GM18868 (cell line): ENCODE measurements at regions not wholly inside any gene's neighbourhood (a gene's known extent, or its start where the extent isn't known, plus 50 kb on each side); places are given as distances from the start of the nearest gene placed in this dataset.
A peak's percentile ranks its signal among the peaks of the same experiment; 100 is the strongest.

ENCODE experiments used
- ATAC-seq: cut with Tn5 transposase; IDR thresholded peaks from one replicate; pipeline ENCODE4 v1.9.1; 2021; ENCODE audit warnings: mild to moderate bottlenecking, moderate library complexity; ENCODE audit not compliant: unreplicated experiment

DNA sequence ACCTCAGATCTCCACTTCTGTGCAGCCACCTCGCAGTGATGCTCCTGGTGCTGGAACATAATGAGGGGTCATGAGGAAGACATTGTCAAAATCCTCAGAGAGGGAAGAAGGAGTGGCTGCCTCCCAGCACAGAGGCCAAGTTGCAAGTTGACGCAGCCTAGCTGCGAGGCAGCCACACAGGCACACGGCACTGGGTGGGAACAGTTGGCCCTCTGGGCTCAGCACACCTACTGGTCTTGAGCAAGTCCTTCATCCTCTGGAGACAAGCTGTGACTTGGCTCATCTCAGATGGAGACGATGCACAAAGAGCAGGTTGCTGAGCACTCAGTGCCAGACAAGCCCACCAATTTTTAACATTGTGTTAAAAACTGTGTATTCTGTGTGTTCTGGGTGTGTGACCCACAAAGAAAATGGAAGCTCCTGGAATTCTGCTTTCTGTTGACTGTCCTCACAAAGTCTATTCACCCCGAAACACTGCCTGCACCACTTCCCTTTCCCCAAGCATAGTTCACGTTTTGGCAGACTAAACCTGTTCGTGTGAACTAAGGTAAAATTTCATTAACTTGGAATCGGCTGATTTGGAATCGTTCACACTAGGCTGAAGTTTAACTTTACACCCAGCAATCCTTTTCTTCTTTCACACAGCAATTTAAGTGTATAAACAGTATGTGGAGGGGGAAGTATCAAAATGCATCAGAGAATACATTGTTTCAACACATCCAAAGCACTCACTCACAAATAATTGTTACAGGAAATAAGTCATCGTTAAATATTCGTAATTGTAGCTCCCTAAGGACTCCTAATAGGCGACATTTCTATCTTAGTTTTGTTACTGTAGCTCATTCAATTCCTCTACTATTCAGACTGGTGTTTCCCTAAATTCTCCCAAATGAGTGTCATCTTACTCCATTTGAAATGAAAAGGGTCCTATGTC, 266.6 kb upstream of the ID2 start:
- no peak for ATAC-seq

DNA sequence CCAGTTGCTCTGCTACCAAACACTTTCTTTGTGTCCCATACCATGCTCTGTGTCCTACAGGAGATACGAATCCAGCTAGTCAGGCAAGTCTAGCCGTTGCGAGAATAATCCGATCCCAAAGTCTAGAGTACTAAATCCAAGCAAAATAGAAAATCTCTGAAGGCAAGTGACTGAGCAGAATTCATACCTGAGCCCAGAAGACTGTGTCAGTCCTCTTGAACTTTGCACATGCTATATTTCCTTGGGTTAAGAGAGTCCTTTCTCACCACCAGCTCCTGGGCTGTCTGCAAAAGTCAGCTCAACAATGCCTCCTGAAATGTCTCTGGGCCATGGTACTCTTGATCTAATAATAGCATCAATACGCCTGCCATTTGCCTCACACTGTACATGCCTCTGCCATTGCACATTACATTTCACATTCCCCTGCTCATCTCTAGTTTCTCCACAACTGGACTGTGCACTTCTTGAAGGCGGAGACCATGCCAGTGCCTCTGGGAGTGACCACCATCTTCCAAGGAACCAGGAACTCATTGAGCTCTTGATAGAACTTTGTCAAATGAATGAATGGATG, 265.8 kb upstream of the ID2 start:
- no peak for ATAC-seq

DNA sequence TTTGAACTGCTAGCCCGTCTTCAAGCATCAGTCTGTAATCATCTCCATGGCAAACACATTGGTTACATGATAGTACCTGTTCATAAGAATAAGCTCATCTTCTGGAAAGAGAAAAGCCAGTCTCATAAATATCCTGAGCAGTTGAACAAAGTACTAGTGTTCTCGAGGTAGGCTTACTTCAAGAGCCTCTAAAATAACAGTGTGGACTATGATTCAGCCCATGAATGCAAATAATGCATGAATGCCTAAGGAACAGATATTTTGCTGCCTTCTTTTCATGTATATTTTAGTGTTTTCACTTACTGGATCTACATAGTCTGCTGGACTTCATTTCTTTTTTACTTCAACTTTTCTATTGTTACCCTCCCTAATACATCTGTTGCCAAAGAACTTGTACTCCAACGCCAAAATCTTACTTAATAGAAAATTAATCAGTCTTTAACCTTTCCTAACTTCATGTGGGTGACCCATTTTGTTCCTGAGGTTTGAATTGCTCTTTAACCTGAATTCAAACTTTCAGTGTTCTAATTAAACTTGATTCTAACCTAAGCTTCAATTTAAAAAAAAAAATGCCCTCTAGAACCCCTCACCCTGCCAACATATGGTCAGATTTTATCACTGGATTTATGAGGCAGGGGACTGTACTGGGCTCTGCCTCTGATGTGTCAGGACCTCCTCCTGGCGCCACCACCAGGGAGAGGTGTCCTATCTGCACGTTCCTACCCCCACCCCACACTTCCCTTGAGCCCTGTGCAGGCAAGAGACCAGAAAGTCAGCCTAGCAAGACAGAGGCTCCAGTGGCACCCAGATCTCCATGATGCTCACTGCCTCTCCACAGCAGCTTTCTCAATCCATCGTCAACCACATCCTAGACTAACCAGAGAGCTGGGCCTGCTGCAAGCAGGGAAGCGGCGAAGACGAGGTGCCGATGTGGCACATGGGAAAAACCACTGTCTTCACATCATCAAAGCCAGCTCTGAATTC, 264.7 kb upstream of the ID2 start:
- ATAC-seq, result no peak

- ATAC-seq, result no peak
These were observed 263.1 kb upstream of the ID2 start for GRCh38 chr2:8418721-8419120.

DNA sequence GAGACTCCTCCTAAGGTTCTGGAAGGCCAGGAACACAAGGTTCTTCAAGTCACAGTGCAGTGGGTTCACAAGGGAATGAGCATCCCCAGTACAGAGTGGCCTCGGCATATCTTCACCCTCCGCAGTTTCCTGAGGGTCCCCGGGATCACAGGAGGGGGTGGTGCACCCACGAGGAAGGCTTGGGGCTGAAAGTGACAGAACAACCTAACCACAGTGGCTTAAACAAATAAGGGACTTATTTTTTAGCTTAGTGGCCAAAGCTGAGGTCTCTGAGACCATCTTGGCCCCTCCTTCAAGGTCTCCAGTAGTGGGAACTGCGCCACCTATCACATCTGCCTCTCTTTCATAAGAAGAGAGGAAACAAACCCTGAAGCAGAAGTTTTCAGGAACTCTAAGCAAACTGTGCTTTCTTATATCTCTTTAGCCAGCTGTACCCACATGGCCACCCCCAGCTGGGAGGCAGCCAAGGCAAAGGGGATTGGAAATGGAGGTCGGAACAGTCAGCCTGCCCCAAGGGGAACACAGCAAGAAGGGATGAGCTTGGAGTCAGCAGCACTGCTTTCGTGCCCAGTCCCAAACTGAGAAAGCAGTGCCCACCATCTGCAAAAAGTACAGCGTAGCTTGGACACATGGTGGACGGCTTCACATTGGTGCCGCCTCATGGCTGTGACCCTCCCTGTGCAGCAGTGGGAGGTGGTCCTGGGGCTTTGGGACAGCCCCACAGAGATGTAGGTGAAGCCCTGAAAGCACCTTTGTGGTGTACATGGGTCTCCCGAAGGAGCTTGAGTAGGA, 260.0 kb upstream of the ID2 start:
- peak; percentile 65 for ATAC-seq

DNA sequence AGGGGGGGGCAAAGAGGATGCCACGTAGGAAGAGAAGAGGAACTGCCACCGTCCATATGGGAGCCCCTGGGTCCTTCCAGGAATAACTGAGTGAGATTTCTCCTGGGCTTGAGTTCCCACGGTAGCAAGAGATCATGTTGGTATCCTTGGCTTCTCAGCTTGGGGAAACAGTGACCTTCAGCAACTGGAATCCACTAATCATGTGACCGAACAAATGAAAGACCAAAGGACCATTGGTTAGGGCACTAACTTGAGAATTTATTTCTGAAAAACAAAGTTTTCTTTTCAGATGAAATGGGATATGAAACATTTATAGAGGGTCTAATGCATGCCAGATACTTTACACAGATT, 259.4 kb upstream of the ID2 start:
- ATAC-seq, result no peak

DNA sequence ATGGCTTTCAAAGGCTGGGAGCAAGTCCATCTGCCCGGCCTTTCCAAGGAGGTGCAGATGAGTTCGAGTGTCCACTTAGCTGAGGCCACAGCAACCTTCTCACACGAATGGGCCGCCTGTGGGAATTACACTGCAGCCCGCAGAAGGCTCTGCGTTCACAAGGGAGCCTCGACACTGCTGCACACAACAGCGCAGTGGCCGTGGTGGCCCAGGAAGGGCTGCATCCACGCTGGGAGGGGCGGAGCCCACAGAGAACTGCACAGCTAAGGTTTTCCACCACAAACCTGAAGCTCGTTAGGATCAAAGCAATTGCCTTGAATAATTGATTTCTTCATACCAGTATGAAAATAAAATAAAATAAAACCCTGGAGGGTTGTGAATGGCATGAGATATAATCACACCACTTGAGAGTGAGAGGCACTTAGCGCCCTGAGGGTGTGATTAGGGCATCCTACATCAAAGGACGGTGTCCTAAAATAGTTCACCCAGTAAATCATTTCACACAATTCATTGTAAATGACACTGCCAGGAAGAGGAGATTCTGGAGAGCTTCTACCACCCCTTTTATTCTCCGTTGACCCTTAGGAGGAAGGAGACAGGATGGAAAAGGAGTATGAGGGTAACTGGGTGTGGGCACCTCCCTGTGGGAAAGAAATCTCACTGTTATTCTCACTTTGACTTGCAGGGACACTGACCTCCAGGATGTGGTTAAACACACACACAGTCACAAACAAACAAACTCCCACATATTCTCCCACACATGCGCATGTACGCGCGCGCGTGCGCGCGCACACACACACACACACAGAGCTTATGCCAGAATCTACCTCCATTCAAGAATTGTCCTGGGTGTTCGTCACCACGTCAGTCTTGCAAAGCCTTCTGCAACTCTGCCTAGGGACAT, 256.6 kb upstream of the ID2 start:
- no peak for ATAC-seq

- ATAC-seq, result no peak
These were observed 255.3 kb upstream of the ID2 start for GRCh38 chr2:8426550-8426949.

- ATAC-seq, result no peak
These were observed 254.6 kb upstream of the ID2 start for GRCh38 chr2:8427211-8427610.

- ATAC-seq, result no peak
These were observed 251.2 kb upstream of the ID2 start for GRCh38 chr2:8430628-8431027.

DNA sequence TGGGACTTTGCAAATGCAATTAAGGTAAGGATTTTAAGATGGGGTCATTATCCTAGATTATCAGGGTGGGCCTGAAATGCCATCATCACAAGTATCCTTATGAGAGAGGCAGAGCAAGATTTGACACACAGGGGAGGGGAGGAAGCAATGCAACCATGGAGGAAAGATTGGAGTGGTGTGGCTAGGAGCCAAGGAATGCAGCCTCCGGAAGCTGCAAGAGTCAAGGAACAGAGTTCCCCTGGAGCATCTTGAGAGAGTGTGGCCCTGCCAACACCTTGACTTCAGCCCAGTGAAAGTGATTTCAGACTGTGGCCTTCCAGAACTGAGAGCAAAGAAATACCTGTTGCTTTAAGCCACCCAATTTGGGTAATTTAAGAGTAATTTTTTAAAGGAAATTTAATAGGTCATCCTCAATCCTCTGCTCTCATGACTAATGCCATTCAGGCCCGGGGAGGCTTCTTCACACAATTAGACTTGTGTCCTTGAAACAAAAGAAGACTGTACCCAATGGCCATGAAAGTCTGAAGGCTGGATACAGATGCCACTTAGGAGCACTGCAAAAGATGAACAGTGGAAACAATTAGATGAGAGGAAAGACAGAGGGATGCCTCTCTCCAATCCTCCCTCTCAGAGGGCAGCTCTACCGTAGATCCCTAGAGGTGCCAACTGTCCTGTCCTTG, 250.3 kb upstream of the ID2 start:
- no peak for ATAC-seq

DNA sequence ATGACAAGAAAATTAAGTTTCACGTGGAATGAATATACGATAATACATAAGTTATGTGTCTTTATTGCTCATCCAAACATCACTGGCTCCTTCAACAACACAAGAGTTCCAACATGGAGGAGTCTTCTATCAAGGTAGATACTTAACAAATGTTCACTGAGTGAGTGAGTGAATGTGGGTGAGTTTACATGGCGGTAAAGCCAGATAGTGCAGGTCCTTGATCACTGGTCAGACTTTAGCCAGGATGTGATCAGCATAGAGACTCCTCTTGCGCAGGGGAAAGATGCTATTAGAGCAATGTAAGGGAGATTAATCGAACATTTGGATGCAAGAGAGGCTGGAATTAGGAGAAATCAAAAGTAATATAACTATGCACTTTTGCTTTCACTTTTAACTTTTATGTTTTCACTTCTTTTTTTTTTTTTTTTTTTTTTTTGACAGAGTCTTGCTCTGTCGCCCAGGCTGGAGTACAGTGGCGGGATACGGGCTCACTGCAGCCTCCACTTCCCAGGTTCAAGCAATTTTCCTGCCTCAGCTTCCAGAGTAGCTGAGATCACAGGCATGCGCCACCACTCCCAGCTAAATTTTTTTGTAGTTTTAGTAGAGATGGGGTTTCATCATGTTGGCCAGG, 249.0 kb upstream of the ID2 start:
- ATAC-seq, result no peak

DNA sequence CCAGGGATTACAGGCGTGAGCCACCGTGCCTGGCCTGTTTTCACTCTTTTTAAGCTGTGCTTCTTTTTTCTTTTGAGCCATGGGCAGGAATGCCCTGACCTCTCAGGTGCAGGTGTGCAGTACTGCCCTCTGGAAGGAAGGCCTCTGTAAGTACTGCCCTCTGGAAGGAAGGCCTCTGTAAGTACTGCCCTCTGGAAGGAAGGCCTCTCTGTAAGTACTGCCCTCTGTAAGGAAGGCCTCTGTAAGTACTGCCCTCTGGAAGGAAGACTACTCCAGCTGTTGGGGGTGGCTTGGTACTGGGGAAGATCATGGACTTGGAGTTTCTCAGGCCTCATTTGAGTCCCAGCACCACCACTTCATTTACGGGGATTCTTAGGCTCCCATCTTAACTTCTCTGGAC, 248.5 kb upstream of the ID2 start:
- no peak for ATAC-seq

- no peak for ATAC-seq
These were observed 246.2 kb upstream of the ID2 start for GRCh38 chr2:8435608-8436007.

DNA sequence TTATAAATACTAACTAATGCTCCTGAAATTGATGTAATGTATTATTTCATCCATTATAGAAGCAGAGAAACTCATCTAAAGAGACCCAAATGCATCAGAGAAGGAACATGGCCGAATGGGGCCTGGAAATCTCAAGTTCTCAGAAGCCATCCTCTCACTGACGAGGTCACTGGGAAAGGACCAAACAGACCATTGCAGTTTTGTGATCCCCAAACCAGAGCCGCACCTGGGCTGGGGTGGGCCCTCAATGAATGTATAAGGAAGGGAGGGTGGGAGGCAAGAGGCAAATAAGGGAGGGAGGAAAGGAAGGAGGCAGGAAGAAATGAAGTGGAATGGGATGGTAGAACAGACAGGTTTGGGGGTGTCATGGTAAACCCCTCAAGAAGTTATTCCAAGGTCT, 245.3 kb upstream of the ID2 start:
- no peak for ATAC-seq

GRCh38 chr2:8437228-8437948, 244.5 kb upstream of the ID2 start:
- no peak for ATAC-seq

DNA sequence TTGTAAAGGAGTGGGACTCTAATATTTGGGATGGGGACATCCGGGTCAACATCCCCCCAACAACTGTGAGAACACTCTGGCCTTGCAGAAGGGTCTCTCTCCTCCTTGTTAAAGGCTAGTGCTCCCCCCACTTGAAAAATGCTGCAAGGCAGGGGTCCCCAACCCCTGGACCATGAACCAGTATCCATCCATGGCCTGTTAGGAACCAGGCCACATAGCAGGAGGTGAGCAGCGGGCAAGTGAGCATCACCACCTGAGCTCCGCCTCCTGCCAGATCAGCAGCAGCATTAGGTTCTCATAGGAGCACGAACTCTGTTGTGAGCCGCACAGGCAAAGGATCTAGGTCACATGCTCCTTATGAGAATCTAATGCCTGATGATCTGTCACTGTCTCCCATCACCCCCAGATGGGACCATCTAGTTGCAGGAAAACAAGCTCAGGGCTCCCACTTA, 243.9 kb upstream of the ID2 start:
- ATAC-seq, result no peak

DNA sequence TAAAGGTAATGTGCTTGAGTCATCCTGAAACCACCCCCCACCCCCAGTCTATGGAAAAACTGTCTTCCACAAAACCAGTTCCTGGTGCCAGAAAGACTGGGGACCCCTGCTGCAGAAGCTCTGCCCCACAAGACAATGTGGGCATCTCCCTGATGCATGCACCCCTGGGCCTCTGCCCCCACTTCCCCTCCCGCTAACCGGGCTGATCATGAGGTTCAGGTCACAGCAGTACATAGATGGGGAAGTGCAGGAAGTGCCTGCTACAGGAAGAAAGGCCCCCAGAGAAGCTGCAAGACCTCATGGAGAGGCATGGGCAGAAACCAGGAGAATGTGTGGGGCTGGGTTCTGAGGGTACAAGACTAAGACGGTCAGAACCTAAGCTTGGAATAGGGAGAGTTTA, 243.4 kb upstream of the ID2 start:
- no peak for ATAC-seq
